IPS-15b (cell line): ENCODE measurements at regions not wholly inside any gene's neighbourhood (a gene's known extent, or its start where the extent isn't known, plus 50 kb on each side); places are given as distances from the start of the nearest gene placed in this dataset.
"Not testable (repeated sequence)": the region's sequence is repeated elsewhere in the genome, so short reads cannot be mapped to it uniquely, and the experiment has no call there.

ENCODE experiments used
- H3K27me3 ChIP-seq: one replicate; pipeline ENCODE4 v1.6.1; 2013; ENCODE audit warnings: low read length; ENCODE audit not compliant: control insufficient read depth, insufficient read depth
- H3K36me3 ChIP-seq: one replicate; pipeline ENCODE4 v1.6.1; 2013; ENCODE audit warnings: low read length; ENCODE audit not compliant: control insufficient read depth, insufficient read depth
- H3K4me1 ChIP-seq: one replicate; pipeline ENCODE4 v1.6.1; 2013; ENCODE audit warnings: mild to moderate bottlenecking, low read length; ENCODE audit not compliant: control insufficient read depth, insufficient read depth
- H3K4me3 ChIP-seq: one replicate; pipeline ENCODE4 v1.5.1; 2013; ENCODE audit warnings: low read depth, low read length
- H3K9ac ChIP-seq: one replicate; pipeline ENCODE4 v1.6.1; 2013; ENCODE audit warnings: low read depth, mild to moderate bottlenecking, low read length
- H3K9me3 ChIP-seq: one replicate; pipeline ENCODE4 v1.6.1; 2013; ENCODE audit warnings: mild to moderate bottlenecking, low read length; ENCODE audit not compliant: control insufficient read depth, insufficient read depth

- Histone ChIP-seq H3K9ac (no peak overlapping the region), H3K27me3 (no peaks in the 10 kb centered on the region), H3K9me3 (no peaks in the 10 kb centered on the region), H3K36me3 (no peaks in the 10 kb centered on the region), H3K4me3 (no peak overlapping the region), H3K4me1 (no peaks in the 10 kb centered on the region)
Measured at GRCh38 chr12:114827461-114827860, 143.5 kb upstream of the TBX3 start.

DNA sequence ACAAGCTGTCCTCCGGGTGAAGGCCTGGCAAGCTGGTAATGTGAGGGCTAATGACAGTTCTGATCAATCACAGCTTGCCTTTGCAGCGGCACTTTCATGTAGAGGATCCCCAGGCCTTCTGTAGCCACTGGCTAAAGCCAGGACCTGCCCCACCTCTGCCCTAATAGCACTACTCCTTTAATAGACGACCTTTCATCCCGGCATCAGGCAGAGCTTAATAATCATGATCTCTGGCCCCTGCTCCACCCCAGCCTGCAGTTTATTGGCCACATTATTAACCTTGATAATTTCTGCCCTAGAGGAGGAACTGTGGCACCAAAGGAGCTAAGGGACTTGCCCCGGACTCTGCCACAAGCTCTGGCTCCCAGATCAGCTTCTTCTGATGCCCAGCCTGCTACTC, 142.3 kb upstream of the TBX3 start:
- H3K36me3 ChIP-seq: no peaks in the 10 kb centered on the region
- no peak overlapping the region for H3K4me3 ChIP-seq
- no peaks in the 10 kb centered on the region for H3K4me1 ChIP-seq
- H3K27me3 ChIP-seq: no peaks in the 10 kb centered on the region
- H3K9ac ChIP-seq: no peak overlapping the region
- no peaks in the 10 kb centered on the region for H3K9me3 ChIP-seq

GRCh38 chr12:114823724-114824123, 139.7 kb upstream of the TBX3 start:
- H3K4me1 ChIP-seq: no peaks in the 10 kb centered on the region
- no peaks in the 10 kb centered on the region for H3K27me3 ChIP-seq
- H3K4me3 ChIP-seq: no peak overlapping the region
- H3K36me3 ChIP-seq: no peaks in the 10 kb centered on the region
- H3K9ac ChIP-seq: no peak overlapping the region
- no peaks in the 10 kb centered on the region for H3K9me3 ChIP-seq

- Histone ChIP-seq H3K27me3 (no peaks in the 10 kb centered on the region), H3K4me1 (no peaks in the 10 kb centered on the region), H3K4me3 (no peak overlapping the region), H3K36me3 (no peaks in the 10 kb centered on the region), H3K9me3 (no peaks in the 10 kb centered on the region), H3K9ac (no peak overlapping the region)
Measured at GRCh38 chr12:114821570-114821969, 137.6 kb upstream of the TBX3 start.

GRCh38 chr12:114820796-114821195, 136.8 kb upstream of the TBX3 start:
- H3K9me3 ChIP-seq: no peaks in the 10 kb centered on the region
- no peaks in the 10 kb centered on the region for H3K36me3 ChIP-seq
- no peak overlapping the region for H3K9ac ChIP-seq
- H3K4me1 ChIP-seq: no peaks in the 10 kb centered on the region
- H3K4me3 ChIP-seq: no peak overlapping the region
- no peaks in the 10 kb centered on the region for H3K27me3 ChIP-seq

- Histone ChIP-seq H3K36me3 (no peaks in the 10 kb centered on the region), H3K9ac (no peak overlapping the region), H3K4me1 (peaks cover 8% of the 10 kb centered on the region), H3K27me3 (peaks cover 3% of the 10 kb centered on the region), H3K4me3 (no peak overlapping the region), H3K9me3 (no peaks in the 10 kb centered on the region)
Measured at GRCh38 chr12:114817571-114818425, 133.8 kb upstream of the TBX3 start.

DNA sequence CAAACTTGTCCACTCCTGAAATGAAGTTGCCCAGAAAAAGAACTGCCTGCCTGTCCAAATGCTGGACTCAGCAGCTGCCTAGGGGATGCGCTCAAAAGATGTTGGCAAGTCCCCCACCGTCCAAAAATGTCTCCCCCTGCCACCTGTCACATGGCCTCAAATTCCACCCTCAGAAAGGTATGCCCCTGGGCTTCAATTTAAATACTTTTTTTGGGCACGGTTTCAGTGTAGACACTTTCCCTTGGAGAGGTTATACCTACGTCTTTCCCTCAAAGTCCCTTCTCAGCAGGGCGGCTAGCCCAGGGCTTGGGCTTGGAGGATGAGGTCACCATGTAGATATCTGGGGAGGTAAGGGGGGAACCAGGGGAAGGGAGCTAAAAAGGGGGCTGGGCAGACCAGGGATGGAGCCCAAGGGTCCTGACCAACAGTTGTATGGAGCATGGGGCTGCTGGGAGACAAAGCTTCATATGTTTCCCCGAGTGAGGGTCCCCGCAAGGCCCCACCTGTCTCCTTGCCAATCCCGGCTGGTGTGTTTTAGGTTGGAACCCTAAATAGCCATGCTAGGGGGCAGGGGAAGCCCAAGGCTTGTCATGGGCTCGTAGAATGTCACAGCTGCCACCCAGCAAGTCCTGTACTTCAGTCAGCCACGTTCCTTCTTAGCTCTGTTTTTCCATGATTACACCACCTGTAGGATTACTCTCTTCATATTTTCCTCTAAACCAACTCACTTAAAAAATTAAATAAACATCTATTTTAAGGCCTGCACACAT, 131.2 kb upstream of the TBX3 start:
- no peaks in the 10 kb centered on the region for H3K9me3 ChIP-seq
- H3K36me3 ChIP-seq: no peaks in the 10 kb centered on the region
- H3K4me1 ChIP-seq: peaks cover 9% of the 10 kb centered on the region
- H3K9ac ChIP-seq: no peak overlapping the region
- no peak overlapping the region for H3K4me3 ChIP-seq
- H3K27me3 ChIP-seq: peaks cover 3% of the 10 kb centered on the region

GRCh38 chr12:114812858-114813761, 129.1 kb upstream of the TBX3 start:
- Histone ChIP-seq H3K4me1 (peaks cover 9% of the 10 kb centered on the region), H3K9me3 (no peaks in the 10 kb centered on the region), H3K27me3 (peaks cover 3% of the 10 kb centered on the region), H3K9ac (no peak overlapping the region), H3K4me3 (peak overlapping the region; percentile 26), H3K36me3 (no peaks in the 10 kb centered on the region)

GRCh38 chr12:114812384-114812783, 128.4 kb upstream of the TBX3 start:
- H3K4me3 ChIP-seq: no peak overlapping the region

DNA sequence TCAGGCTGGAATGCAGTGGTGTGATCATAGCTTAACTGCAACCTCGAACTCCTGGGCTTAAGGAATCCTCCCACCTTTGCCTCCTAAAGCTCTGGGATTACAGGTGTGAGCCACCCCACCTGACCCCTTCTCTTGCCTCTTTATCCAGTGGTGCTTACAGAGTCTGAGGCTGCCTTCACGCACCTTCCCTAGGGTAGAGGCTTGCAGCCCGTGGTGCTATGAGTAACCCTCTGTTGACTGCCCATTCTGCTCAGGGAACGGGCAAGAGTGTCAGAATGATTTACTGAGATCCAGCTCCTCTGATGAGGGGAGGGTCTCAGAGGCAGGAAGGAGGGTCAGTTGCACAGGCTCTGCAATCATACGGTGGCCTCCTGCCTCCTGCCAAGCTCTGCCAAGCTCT, 125.1 kb upstream of the TBX3 start:
- no peaks in the 10 kb centered on the region for H3K9me3 ChIP-seq
- H3K9ac ChIP-seq: no peak overlapping the region
- no peaks in the 10 kb centered on the region for H3K27me3 ChIP-seq
- no peak overlapping the region for H3K4me3 ChIP-seq
- peaks cover 9% of the 10 kb centered on the region for H3K4me1 ChIP-seq
- H3K36me3 ChIP-seq: no peaks in the 10 kb centered on the region

More at GRCh38 chr12:114812384-114812783, 128.4 kb upstream of the TBX3 start:
- Histone ChIP-seq H3K36me3 (no peaks in the 10 kb centered on the region), H3K9me3 (no peaks in the 10 kb centered on the region), H3K27me3 (peaks cover 3% of the 10 kb centered on the region), H3K4me1 (peaks cover 9% of the 10 kb centered on the region), H3K9ac (no peak overlapping the region)

- H3K4me1 ChIP-seq, H3K9me3 ChIP-seq, H3K4me3 ChIP-seq, H3K9ac ChIP-seq, H3K36me3 ChIP-seq, H3K27me3 ChIP-seq: not testable (repeated sequence)
Measured at GRCh38 chr12:114801381-114801780, 117.4 kb upstream of the TBX3 start.
